HFFc6 (cell line): ENCODE measurements at regions not wholly inside any gene's neighbourhood (a gene's known extent, or its start where the extent isn't known, plus 50 kb on each side); places are given as distances from the start of the nearest gene placed in this dataset.

Source experiments
- DNase-seq: peaks from one replicate; pipeline ENCODE4 v3.0.0-alpha.2; 2018
- H3K27ac Mint-ChIP-seq: 2 replicates; pipeline ENCODE4 v1.8.0; 2020; ENCODE audit warnings: mild to moderate bottlenecking, mixed read lengths
- H3K27me3 Mint-ChIP-seq: 2 replicates; pipeline ENCODE4 v1.8.0; 2021; ENCODE audit warnings: mild to moderate bottlenecking, moderate library complexity, mixed read lengths; ENCODE audit not compliant: insufficient read depth
- H3K36me3 Mint-ChIP-seq: 2 replicates; pipeline ENCODE4 v1.8.0; 2021; ENCODE audit warnings: low read depth, mixed read lengths
- H3K4me1 Mint-ChIP-seq: 2 replicates; pipeline ENCODE4 v1.8.0; 2020; ENCODE audit warnings: low read depth, mixed read lengths
- H3K4me3 Mint-ChIP-seq: 2 replicates; pipeline ENCODE4 v1.8.0; 2020; ENCODE audit warnings: mild to moderate bottlenecking, moderate library complexity, mixed read lengths
- H3K9me3 Mint-ChIP-seq: 2 replicates; pipeline ENCODE4 v1.8.0; 2020; ENCODE audit warnings: mild to moderate bottlenecking, mixed read lengths
- CTCF ChIP-seq: fragments of 200-600 bp; sonication (generic); IDR thresholded peaks from 2 replicates; pipeline ENCODE4 v1.5.0; 2021; ENCODE audit warnings: antibody characterized with exemption, mild to moderate bottlenecking

GRCh38 chr14:51307551-51307950 is 67.5 kb downstream of the TMX1 start:
- Mint-ChIP-seq H3K36me3 (no peaks in the 10 kb centered on the region), H3K9me3 (no peaks in the 10 kb centered on the region), H3K27me3 (no peaks in the 10 kb centered on the region; the same call in 1 of the 2 replicates), H3K4me3 (no peak overlapping the region), H3K4me1 (peaks cover 68% of the 10 kb centered on the region), H3K27ac (no peak overlapping the region; the same call in 1 of the 2 replicates)
- no peak for TF ChIP-seq CTCF
- no peak for DNase-seq

DNA sequence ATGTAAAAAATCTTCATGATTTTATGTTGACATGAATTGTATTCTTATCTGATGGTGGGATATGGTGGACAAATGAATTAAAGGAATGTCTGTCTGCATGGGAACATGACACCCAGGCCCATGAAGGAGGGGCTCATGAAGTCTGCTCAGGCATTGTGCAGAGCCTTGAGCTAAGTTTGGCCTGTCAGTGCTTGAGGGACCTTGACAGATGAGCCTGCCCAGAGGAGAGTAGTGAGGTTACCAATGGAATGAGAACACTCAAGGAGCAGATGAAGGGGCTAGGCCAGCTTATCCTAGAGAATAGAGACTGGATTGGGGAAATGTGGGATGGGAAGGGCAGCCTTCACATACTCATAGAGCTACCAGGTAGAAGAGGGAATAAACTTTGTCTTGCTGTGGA is 68.8 kb downstream of the TMX1 start:
- DNase-seq, result no peak
- no peak for TF ChIP-seq CTCF
- Mint-ChIP-seq H3K9me3 (no peaks in the 10 kb centered on the region), H3K27me3 (no peaks in the 10 kb centered on the region; the same call in 1 of the 2 replicates), H3K4me1 (peaks cover 55% of the 10 kb centered on the region), H3K36me3 (no peaks in the 10 kb centered on the region), H3K27ac (no peak overlapping the region), H3K4me3 (no peak overlapping the region)

GRCh38 chr14:51310505-51310944 is 70.5 kb downstream of the TMX1 start:
- Mint-ChIP-seq H3K27me3 (no peaks in the 10 kb centered on the region; the same call in 1 of the 2 replicates), H3K27ac (peak overlapping the region; percentile 72), H3K4me1 (peaks cover 52% of the 10 kb centered on the region), H3K4me3 (no peak overlapping the region), H3K36me3 (no peaks in the 10 kb centered on the region), H3K9me3 (no peaks in the 10 kb centered on the region)
- no peak for TF ChIP-seq CTCF
- peak; percentile 57 for DNase-seq

DNA sequence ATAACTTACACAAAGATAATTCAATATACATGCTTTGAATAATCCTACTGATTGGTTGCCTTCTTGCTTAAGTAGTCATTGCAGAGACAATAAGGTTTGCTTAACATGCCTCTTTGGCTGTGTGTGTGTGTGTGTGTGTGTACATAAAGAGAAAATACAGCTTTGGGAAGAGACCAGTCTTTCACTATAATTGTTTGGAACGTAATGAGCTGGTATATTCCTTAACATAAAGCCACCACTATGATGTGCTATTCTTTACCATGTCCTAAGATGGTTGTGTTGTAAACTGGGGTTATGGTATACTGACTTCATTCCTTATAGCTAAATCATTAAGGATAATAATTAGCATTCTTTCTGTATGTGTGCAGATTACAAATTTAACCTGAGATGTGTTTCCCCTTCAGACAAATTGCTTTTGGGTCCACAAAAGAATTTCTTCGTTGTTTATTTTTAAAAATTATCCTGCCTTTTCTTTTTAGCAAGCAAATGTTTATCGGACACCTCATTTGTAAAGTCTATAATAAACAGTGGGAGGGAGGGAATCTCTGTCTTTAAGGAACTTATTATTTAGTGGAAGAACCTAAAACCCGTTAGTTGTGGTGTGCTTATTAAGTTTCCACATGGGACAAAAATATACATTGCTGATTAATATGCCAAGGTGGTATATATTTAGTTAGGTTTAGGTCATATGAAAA is 74.4 kb downstream of the TMX1 start:
- no peak for TF ChIP-seq CTCF
- H3K9me3 Mint-ChIP-seq, result no peaks in the 10 kb centered on the region
- peaks cover 50% of the 10 kb centered on the region for H3K4me1 Mint-ChIP-seq
- H3K36me3 Mint-ChIP-seq, result no peaks in the 10 kb centered on the region
- no peak for DNase-seq
- H3K27ac Mint-ChIP-seq, result no peak overlapping the region
- H3K27me3 Mint-ChIP-seq, result no peaks in the 10 kb centered on the region
- no peak overlapping the region for H3K4me3 Mint-ChIP-seq

GRCh38 chr14:51317373-51317772 is 77.3 kb downstream of the TMX1 start:
- no peaks in the 10 kb centered on the region for H3K27me3 Mint-ChIP-seq
- TF ChIP-seq CTCF, result no peak
- H3K36me3 Mint-ChIP-seq, result no peaks in the 10 kb centered on the region
- H3K4me1 Mint-ChIP-seq, result peaks cover 39% of the 10 kb centered on the region
- no peaks in the 10 kb centered on the region for H3K9me3 Mint-ChIP-seq
- H3K4me3 Mint-ChIP-seq, result no peak overlapping the region
- no peak overlapping the region for H3K27ac Mint-ChIP-seq
- DNase-seq, result no peak
